SHP77 treated with DMSO at 0.1 percent for 48 hours (cell line): ENCODE measurements at regions not wholly inside any gene's neighbourhood (a gene's known extent, or its start where the extent isn't known, plus 50 kb on each side); places are given as distances from the start of the nearest gene placed in this dataset.
"Not testable (repeated sequence)": the region's sequence is repeated elsewhere in the genome, so short reads cannot be mapped to it uniquely, and the experiment has no call there.

ENCODE experiments used
- DNase-seq: peaks from one replicate; lab custom pipeline; 2025; lab: John Stamatoyannopoulos, UW

DNA sequence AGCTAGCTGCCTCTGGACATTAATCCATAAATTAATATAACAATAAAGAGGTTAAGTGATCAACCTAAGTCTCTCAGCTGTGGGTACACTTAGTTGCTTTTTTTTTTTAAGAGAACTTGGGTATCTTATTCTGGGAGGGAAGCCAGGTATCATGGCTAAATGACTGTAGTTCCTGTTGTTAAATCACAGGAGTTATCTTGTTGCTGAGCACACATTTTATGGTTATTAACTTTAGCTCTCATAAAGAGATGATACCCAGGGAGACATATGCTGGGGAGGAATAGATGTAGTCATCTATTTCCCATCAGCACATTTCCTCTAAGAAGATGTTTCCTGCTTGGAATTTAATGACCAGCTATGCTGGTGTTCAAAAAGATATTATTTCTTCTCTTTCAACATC lies 227.8 kb downstream of the PTGER3 start:
- no peak for DNase-seq

DNA sequence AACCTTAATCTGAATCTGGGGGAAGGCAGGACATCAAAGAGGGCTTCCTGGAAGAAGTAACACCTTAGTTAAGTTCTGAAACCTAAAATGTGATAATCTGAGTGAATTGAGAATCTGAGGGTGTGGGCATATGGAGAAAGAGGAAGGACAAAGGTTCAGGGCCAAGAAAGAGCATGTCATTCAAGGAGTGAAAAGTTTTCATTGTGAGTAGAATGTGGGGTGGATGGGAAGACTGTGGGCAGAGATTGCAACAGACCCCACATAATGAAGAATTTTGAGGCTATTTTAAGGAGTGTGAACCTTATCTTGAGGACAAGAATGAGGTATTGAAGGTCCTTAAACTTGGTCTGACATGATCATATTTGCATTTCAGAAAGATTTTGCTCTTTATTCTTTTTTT lies 227.2 kb downstream of the PTGER3 start:
- DNase-seq: no peak

DNA sequence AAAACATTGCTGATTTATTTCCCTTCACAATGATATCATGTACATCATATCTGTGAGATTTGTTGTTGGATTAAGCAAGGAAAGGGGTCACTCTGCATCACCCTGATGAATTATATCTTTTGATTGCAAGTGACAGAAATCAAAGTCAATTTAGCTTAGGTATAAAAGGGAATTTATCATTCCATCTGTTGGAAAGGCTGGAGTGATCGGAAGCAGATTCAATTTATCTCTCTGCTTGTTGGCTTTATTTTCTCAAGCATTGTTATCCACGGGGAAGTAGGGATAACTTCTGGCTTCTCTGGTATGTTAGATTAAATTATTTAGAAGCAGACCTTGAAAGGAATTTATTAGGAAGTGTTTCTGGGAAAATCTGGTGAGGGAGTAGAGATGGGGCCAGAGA lies 226.6 kb downstream of the PTGER3 start:
- no peak for DNase-seq

DNA sequence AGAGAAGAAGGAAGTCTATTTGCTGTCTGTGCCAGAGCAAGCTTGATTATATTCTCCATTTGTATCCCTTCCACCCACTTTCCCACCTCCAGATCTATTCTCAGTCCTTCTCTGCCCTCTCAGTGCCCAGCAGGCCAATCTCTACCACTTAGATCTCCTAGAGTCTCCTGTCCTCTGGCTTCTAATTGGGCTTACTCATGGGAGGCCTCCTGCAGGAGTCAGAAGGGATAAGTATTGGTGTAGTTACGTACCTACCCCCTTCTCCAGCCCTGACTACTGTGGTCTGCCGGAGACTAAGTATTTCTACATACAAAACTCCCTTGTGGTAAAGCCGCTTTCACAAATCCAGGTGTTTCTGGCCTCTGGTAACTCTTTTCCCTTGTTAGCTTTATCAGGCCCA lies 221.2 kb downstream of the PTGER3 start:
- DNase-seq: no peak

DNA sequence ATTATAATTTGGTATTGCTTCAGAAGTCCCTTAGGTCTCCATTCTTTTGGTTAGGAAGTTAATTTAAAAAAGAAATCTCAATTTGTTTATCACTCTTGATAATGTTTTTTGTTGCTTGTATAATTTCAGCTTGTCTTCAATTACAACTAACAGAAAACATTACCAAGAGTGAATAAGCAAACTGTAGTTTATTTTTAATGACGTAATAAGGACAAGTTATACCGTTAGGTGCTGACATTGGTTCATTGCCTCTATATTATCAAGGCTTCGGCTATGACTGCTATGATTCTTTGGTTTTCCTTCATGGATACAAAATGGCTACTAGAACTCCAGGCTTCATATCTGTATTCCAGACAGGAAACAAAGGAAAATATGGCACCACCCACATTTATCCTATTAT lies 220.6 kb downstream of the PTGER3 start:
- no peak for DNase-seq

DNA sequence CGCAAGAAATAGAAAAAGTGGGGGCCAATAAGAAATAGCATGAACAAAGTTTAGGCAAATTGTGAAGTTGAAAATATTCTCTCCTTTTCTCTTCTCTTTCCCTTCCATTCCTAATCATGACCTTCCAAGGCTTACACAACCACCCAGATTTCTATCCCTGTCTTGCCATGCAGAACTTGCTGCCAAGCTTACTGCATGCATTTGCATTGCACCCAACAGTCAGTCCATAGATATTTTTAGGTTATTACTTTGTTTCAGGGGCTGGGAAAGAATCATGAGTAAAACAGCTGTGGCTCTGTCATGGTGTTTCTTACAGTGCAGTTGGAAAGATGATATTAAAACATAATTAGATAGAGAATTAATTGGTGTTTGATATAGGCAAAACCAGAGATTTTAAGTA lies 219.4 kb downstream of the PTGER3 start:
- no peak for DNase-seq

DNA sequence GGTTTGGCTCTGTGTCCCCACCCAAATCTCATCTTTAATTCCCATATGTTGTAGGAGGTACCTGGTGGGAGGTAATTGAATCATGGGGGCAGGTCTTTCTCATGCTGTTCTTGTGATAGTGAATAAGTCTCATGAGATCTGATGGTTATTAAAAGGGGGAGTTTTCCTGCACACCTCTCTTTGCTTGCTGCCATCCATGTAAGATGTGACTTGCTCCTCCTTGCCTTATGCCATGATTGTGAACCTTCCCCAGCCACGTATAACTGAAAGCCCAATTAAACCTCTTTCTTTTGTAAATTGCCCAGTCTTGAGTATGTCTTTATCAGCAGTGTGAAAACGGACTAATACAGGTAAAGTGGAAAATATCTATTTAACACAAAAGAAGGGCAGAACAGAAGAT lies 213.3 kb downstream of the PTGER3 start:
- DNase-seq: not testable (repeated sequence)

DNA sequence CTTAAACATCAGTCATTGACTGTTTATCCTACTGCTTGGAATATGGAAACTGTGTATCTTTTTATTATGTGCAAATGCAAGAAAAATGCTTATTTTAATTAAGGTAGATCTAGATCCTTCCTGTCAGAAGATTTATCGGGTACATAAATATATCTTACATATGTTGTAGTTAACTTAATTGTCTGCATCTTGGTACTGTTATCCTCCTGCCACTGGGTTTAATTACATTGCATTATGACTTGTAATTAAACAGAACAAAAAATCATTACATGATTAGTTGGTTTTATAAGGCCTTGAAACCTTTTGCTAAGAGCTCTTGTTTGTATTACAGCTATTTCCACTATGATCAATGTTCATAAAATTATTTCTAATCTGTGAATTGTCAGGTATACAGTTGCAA lies 211.2 kb downstream of the PTGER3 start:
- no peak for DNase-seq

DNA sequence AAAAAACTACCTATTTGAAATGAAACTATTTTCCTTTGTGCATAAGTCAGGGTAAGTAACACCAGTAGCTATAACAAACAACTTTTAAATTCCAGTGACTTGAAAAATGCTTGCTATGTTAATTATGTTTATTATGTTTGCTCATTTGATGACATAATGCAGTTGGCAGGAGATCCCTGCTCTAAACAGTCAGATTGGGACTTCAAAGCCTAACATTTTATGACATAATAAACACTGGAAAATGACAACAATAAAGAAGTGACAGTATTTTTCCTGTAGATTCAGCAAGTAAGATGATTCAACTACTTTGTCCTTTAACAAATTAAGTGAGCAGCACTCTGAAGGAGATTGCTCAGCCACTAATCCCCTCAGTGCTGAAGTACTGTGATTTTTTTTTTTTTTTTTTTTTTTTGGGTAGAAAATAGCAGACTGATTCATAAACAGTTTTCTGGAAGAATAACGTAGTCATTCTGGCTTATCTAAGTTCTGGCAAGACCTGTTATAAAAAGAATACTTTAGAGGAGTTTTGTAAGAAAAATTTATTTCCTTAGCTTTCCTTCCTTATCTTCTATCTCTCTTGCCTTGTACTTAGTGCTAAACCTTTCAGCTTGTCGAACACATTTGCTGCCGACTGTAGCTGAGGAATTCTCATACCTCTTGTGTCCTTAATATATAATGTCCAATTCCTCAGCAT lies 207.2 kb downstream of the PTGER3 start:
- DNase-seq: no peak

DNA sequence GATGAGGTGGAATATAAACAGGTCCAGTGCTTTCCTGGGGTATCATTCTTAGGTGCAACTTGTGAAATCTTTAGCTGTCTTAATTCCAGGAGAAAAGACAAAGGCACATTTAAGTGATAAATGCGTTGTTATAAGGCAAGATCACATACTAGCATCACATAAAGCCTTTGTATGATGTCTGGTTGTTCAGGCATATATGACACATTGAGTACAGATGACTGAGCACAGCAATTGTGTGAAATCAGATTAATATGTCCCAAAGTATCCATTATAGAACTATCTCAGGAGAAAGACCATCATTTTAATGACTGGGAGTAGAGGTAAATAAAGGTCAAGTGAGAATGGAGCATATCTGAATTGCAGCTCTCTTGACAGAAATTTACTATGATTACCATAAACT lies 205.1 kb downstream of the PTGER3 start:
- no peak for DNase-seq

DNA sequence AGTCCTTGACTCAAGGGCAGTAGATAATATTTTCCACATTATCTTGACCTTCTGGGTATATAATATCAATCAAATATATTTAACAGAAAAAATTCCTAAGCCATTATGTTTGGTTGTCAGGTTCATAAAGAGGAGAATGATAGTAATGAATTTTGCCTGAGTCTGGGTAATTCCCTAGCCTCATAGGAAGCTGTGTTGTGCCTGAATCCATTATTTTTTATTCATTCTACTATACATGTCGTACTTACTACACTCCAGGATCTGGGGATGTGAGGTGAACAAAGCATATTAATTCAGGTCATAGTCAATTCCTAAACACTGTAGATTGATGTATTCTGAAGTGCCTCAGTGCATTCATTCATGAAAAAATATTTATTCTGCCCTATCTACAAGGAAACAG lies 204.2 kb downstream of the PTGER3 start:
- DNase-seq: no peak

DNA sequence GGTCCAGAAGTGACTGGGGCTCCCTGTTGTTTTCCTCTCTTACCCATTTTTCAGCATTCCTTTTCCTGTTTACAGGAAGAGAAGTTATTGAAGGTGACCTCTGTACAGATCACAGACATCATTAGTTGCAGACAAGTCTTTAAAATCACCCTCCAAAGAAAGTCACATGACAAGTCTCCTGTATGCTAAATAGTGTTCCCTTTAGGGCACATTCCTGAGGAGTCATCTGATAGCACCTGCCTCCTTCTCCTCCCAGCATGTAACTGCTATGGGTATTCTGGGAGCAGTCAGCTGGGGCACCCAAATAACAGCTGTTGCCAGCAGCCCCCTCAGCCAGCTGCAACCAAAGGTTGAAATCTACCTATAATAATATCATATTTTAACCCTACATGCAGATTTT lies 200.6 kb downstream of the PTGER3 start:
- DNase-seq: no peak

DNA sequence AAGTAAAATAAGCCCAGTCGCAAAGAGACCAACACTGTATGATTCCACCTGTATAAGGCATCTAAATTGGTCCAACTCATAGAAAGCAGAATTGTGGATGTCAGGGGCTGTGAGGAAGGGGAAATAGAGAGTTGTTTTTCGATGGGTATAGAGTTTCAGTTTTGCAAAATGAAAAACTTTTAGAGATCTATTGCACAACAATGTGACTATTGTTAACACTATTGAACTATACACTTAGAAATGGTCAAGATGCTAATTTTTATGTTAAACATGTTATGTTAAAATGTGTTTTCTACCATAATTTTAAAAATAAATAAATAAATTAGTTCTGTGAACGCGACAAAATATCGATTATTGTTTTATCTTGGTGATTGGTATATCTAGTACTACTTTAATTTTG lies 192.4 kb downstream of the PTGER3 start:
- no peak for DNase-seq

DNA sequence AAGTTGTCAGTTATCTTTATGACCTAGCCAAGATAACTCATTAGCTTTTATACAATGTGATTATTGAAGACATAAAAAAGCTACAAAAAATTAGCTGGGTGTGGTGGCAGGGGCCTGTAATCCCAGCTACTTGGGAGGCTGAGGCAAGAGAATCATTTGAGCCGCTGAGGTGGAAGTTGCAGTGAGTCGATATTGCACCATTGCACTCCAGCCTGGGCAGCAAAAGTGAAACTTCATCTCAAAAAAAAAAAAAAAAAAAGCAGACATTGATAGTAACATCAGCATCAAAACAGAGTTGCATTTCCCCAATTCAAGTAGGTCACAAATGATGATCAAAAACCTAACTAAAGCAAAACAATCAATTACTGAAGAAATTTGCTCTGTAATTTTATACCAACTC lies 191.4 kb downstream of the PTGER3 start:
- no peak for DNase-seq

DNA sequence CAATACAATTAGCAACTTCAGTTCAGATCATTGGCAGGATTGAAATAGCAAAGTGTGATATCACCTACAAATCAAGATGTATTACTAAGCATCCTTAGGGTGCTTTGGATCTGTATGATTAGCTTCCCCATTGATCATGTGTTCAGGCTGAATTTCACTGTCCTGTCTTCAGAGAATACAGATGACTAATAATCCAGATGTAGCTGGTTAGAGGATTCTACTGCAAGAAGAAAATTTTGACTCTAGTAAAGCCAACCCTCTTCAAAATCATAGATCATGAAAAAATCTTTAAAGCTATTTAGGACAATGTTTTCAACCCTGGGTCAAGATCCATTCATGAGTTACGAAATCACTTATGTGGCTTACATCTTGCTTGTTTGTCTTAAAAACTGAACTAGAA lies 184.4 kb downstream of the PTGER3 start:
- no peak for DNase-seq

DNA sequence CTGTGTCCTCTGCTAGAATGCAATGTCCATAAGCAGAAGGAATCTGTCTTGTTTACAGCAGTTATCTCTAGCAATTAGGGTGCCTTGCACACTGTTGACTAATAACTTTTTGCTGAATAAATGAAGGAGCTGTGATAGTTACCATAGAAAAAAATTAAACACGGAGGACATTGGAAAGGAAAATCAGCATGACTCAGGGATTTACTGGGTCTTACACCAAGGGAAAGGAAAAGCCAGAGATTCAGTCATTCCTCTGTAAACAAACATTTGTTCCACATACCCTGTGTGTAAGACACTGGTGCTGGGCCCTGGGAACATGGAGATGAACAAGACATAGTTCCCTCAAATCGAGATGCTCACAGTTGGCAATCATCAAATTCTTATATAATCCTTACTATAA lies 183.3 kb downstream of the PTGER3 start:
- DNase-seq: no peak

DNA sequence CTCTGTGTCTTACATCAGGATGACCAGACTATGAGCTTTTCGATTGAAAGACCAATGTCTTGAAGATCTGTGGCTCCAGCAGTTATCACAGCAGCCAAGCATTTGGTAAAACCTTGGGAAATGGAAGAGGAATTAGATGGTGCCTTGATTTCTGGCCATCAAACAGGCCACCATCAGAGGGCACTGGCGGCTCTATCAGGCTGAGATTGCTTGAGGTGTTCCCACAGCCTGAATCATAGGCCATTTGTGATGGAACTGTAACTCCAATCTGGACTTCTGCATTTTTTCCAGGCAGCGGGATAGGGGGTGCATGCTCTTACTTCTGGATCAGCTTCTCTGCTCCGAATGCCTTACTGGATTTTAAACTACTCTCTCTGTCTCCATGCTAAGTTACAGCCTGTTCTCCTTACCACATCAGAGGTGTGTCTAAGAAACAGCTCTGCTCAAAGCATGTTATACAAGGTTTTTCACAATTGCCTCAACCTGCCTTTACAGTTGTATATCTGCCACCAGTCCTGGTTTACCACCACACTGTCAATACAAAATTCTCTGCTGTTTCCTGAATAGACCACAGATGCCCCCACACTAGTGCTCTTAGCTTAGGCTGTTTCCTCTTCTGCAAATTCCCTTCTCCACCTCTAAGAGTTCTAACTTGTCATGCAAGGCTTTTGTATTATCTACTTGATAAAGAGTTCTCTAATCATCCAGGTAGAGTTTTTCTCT lies 180.9 kb downstream of the PTGER3 start:
- no peak for DNase-seq

DNA sequence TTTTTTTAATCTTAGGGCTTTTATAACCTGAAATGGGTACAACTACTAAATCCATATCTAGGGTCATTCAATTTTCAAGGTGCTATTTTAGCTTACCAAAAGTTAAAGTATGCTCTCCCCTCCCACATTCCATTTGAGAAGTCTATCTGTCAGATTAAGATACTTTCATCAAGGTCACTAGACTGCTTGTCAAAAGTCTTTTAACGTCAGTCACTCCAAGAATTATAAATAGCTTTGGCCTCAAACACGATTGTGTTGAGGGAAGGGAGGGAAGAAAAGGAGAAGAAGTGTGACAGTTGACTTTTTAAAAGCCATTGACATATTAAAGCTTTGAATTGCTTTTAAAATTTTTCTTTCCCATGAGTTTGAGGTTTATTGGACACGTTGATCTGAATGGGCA lies 175.8 kb downstream of the PTGER3 start:
- no peak for DNase-seq

DNA sequence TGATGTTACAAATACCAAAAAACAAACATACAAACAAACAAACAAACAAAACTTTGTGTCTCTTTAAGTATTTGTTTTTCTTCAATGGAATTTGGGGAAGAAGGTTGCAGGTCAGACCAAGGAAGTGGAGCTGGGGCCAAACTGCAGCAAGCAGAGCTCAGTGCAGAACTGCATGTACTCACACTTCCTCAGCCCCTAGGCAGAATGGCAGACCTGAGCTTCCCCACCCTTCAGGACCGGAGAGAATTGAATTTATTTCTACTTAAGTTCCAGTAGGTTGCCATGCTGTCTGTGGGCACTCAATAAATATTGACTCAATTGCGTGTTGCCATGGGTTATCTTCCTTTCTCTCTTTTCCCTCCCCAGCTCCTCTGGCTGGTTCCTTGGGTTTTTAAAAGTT lies 173.6 kb downstream of the PTGER3 start:
- no peak for DNase-seq

DNA sequence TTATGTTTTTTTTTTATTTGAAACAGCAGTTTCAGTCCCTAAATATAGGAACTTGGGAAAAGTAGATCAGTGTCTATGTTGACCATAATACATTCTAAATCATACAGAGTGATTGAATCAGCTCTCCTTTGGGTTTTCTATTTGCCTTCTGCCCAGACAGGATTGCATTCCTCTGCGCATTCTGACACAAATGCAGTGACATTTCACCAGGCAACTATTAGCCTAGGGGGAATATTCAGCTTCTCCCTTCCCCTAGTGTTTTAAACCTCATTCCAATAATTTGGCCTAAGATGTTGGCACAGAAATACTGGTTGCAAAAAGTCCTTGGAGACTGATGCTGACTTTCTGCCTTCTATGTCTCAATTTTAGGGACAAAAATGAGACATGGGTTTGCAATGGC lies 172.8 kb downstream of the PTGER3 start:
- no peak for DNase-seq

DNA sequence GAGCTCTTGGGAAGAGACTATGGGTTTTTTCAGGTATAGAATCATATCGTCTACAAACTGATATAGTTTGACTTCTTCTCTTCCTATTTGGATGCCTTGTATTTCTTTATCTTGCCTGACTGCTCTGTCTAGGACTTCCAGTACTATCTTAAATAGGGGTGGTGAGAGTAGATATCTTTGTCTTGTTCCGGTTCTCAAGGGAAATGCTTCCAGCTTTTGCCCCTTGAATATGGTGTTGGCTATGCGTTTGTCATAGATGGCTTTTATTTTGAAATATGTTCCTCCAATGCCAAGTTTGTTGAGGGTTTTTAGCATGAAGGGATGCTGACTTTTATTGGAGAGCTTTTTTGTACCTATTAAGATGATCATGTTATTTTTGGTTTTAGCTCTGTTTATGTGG lies 170.3 kb downstream of the PTGER3 start:
- no peak for DNase-seq

DNA sequence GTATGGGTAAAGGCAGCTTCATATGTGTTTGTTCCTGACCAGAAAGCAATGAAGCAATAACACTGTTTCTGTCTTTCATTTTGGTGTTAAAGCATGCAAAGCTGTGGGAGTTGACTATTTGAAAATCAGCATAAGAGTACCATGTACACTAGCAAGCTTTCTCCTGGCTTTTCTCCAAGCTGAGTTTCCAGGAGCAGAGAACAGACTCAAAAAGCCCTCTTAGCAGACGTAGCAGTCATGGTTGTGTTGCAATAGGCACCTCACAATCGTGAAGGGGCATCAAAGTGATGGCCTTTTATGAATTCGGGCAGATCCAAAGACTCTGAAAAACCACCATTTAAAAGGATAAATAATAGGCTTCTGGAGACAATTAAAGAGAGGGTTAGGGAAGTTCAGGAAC lies 159.7 kb downstream of the PTGER3 start:
- no peak for DNase-seq

DNA sequence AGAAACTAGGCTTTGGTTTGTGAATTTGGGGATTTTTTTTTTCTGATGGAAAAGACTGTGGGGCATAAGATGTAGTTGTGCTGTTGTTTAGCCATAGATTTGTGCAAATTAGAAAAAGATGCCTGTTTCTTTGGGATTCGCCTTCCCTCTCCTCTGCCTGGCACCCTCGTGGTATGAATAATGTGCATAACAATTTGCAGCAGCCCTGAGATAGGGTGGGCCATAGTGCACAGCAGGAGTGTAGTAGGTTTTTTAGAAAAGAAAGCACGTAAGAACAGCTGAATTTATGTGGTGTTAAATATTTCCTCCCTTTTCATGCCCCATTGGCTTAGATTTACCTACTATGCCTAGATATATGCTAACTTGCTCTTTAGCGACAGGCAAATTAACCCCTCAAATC lies 158.9 kb downstream of the PTGER3 start:
- no peak for DNase-seq

DNA sequence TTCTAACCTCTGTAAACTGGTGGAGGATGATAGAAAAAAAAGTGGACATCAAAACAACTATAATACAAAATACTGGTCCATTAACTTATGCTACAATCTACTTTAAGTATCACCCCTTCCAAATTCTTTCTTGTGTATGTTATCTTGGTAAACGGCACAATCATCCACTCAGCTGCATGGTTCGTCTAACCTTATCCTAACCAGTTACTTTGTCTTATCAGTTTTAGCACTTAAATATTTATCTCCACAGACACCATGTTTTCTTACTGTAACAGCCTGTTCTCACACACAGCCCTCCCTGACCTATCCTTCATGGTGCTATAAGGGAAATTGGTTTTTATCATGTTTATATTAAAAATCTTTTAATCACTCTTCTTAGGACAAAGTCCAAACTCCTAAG lies 157.2 kb downstream of the PTGER3 start:
- DNase-seq: no peak
